ENCODE measurements at regions not wholly inside any gene's neighbourhood (a gene's known extent, or its start where the extent isn't known, plus 50 kb on each side); places are given as distances from the start of the nearest gene placed in this dataset.

GRCh38 chr17:34195987-34196386, 59.1 kb upstream of the CCL2 start (continued):
- no peak for TF ChIP-seq MTF2 (CRISPR knock-in tag; IDR thresholded peaks at IDR 0.05; ENCODE audit: borderline replicate concordance)

GRCh38 chr17:34198519-34198918, 56.6 kb upstream of the CCL2 start:
- Histone ChIP-seq H3K36me3 (replicated peaks in 1 of 2; ENCODE audit: control insufficient read depth in 1 of 2, insufficient read depth in 2 of 2, low read length in 2 of 2) (no peaks in the 10 kb centered on the region), H3K4me2 (ENCODE audit: low read depth, low read length) (no peak overlapping the region), H3K79me2 (ENCODE audit: insufficient read depth, low read length) (no peaks in the 10 kb centered on the region), H2AFZ (ENCODE audit: low read length) (no peak overlapping the region), H4K20me1 (ENCODE audit: insufficient read depth, low read length) (no peaks in the 10 kb centered on the region), H3K27me3 (ENCODE audit: control insufficient read depth in 1 of 2, insufficient read depth in 2 of 2, low read length in 2 of 2) (no peaks in the 10 kb centered on the region), H3K4me1 (ENCODE audit: insufficient read depth, low read length) (no peaks in the 10 kb centered on the region), H3K9me3 (ENCODE audit: low read length) (no peaks in the 10 kb centered on the region), H3K9ac (ENCODE audit: insufficient read depth, low read depth, low read length) (no peak overlapping the region), H3K4me3 (replicated peaks in 1 of 3; ENCODE audit: insufficient read depth in 1 of 3, low read depth in 2 of 3, low read length in 3 of 3) (no peak overlapping the region), H3K27ac (ENCODE audit: extremely low read length, insufficient read depth, low read length) (no peak overlapping the region)
- ATAC-seq (no peak), DNase-seq (ENCODE audit: low spot score) (no peak), FAIRE-seq (no peak)
- CTCF ChIA-PET (ENCODE audit: low intra/inter-chr PET ratio, low total read pairs) = interaction anchor here (8.3 kb wide), 1 partner anchor 163 kb away, joined by 246 read pairs; the partner anchor contains the start of gene CCL1
- intact Hi-C loops (cut with micrococcal nuclease; ENCODE audit: unreplicated experiment) = no loop called here
- in situ Hi-C loops (cut with HindIII; ENCODE audit: extremely low pct_ligation_motif_present, low pct_unique_long_range_greater_than_20kb) = no loop called here
- WGBS (ENCODE audit: low lambda C conversion rate) = 0% methylated on average over 1 of the region's 1 CpG
- POLR2A ChIA-PET = no interaction called here
- BruUV-seq (replicated peaks) = no TSS peak
- TF ChIP-seq, protein P1, sequence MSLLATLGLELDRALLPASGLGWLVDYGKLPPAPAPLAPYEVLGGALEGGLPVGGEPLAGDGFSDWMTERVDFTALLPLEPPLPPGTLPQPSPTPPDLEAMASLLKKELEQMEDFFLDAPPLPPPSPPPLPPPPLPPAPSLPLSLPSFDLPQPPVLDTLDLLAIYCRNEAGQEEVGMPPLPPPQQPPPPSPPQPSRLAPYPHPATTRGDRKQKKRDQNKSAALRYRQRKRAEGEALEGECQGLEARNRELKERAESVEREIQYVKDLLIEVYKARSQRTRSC (CRISPR knock-in tag; IDR thresholded peaks at IDR 0.05; ENCODE audit: low read depth) = no peak
- TF ChIP-seq, protein P2, sequence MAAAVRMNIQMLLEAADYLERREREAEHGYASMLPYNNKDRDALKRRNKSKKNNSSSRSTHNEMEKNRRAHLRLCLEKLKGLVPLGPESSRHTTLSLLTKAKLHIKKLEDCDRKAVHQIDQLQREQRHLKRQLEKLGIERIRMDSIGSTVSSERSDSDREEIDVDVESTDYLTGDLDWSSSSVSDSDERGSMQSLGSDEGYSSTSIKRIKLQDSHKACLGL (CRISPR knock-in tag; IDR thresholded peaks at IDR 0.05) = no peak
- TF ChIP-seq, protein P3, sequence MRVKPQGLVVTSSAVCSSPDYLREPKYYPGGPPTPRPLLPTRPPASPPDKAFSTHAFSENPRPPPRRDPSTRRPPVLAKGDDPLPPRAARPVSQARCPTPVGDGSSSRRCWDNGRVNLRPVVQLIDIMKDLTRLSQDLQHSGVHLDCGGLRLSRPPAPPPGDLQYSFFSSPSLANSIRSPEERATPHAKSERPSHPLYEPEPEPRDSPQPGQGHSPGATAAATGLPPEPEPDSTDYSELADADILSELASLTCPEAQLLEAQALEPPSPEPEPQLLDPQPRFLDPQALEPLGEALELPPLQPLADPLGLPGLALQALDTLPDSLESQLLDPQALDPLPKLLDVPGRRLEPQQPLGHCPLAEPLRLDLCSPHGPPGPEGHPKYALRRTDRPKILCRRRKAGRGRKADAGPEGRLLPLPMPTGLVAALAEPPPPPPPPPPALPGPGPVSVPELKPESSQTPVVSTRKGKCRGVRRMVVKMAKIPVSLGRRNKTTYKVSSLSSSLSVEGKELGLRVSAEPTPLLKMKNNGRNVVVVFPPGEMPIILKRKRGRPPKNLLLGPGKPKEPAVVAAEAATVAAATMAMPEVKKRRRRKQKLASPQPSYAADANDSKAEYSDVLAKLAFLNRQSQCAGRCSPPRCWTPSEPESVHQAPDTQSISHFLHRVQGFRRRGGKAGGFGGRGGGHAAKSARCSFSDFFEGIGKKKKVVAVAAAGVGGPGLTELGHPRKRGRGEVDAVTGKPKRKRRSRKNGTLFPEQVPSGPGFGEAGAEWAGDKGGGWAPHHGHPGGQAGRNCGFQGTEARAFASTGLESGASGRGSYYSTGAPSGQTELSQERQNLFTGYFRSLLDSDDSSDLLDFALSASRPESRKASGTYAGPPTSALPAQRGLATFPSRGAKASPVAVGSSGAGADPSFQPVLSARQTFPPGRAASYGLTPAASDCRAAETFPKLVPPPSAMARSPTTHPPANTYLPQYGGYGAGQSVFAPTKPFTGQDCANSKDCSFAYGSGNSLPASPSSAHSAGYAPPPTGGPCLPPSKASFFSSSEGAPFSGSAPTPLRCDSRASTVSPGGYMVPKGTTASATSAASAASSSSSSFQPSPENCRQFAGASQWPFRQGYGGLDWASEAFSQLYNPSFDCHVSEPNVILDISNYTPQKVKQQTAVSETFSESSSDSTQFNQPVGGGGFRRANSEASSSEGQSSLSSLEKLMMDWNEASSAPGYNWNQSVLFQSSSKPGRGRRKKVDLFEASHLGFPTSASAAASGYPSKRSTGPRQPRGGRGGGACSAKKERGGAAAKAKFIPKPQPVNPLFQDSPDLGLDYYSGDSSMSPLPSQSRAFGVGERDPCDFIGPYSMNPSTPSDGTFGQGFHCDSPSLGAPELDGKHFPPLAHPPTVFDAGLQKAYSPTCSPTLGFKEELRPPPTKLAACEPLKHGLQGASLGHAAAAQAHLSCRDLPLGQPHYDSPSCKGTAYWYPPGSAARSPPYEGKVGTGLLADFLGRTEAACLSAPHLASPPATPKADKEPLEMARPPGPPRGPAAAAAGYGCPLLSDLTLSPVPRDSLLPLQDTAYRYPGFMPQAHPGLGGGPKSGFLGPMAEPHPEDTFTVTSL (CRISPR knock-in tag; IDR thresholded peaks at IDR 0.05; ENCODE audit: borderline replicate concordance) = no peak
- TF ChIP-seq NAIF1 (CRISPR knock-in tag; IDR thresholded peaks at IDR 0.05; ENCODE audit: borderline replicate concordance) (no peak), ZNF205 (CRISPR knock-in tag; IDR thresholded peaks at IDR 0.05) (no peak), ZNF503 (CRISPR knock-in tag; IDR thresholded peaks at IDR 0.05) (no peak), FOXC1 (CRISPR knock-in tag; IDR thresholded peaks at IDR 0.05; ENCODE audit: borderline replicate concordance) (no peak), RORA (CRISPR knock-in tag; IDR thresholded peaks at IDR 0.05) (no peak), ZNF367 (CRISPR knock-in tag; IDR thresholded peaks at IDR 0.05; ENCODE audit: borderline replicate concordance) (no peak), FLYWCH1 (CRISPR knock-in tag; IDR thresholded peaks at IDR 0.05) (no peak), ZNF720 (CRISPR knock-in tag; IDR thresholded peaks at IDR 0.05) (no peak), RBM22 (optimal IDR thresholded peaks at IDR 0.05; ENCODE audit: low read length) (no peak)
- TF ChIP-seq, protein P4, sequence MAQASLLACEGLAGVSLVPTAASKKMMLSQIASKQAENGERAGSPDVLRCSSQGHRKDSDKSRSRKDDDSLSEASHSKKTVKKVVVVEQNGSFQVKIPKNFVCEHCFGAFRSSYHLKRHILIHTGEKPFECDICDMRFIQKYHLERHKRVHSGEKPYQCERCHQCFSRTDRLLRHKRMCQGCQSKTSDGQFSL (CRISPR knock-in tag; IDR thresholded peaks at IDR 0.05) = no peak

Data from HepG2 (cell line).